Jurkat, Clone E6-1 (cell line): ENCODE measurements at regions not wholly inside any gene's neighbourhood (a gene's known extent, or its start where the extent isn't known, plus 50 kb on each side); places are given as distances from the start of the nearest gene placed in this dataset.
"Not testable (repeated sequence)": the region's sequence is repeated elsewhere in the genome, so short reads cannot be mapped to it uniquely, and the experiment has no call there.

ENCODE experiments used
- DNase-seq: peaks from one replicate; pipeline ENCODE4 v3.0.0-alpha.2; 2011; ENCODE audit warnings: low read depth, low spot score
- H3K4me3 ChIP-seq: 2 replicates; pipeline ENCODE4 v1.5.1; 2011; ENCODE audit warnings: mild to moderate bottlenecking, low read length, control low read depth, moderate library complexity

DNA sequence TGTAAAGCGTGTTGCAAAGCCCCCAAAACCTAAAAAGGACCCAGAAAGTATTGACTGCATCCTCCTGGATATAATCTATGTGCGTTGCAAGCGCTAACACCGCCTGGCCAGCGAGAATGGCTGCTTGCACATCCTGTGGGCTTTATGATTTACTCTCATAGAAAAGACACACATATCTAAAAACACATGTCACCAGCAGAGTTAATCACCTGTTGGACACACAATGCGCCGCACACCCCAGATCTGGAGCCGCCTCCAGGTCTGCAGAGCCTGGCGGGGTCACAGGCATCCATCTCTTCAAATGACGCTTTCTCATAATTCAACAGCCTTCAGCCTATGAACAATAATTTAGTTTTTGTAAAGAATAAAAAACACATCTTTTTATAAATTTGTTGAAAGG lies 186.5 kb downstream of the RTP5 start:
- DNase-seq: no peak
- H3K4me3 ChIP-seq: no peak overlapping the region

DNA sequence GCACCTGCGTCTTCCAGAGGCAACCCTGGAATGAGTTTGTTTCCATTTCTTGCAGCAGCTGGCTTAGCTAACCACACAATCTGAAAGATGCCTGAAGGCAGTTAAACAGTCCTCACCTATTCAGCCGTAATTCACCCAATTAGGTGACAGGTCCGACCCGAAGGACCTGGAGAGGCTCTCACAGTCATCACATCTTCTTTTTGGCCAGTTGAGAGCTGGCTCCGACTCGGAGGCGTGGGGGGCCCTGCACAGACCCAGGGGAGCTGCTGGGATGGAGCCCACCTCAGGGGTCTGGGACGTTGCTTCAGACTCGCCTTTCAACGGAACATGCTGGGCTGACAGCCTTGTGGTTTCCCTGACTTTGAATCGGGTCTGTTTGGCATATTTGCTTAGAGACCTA lies 187.3 kb downstream of the RTP5 start:
- no peak overlapping the region for H3K4me3 ChIP-seq
- DNase-seq: no peak

DNA sequence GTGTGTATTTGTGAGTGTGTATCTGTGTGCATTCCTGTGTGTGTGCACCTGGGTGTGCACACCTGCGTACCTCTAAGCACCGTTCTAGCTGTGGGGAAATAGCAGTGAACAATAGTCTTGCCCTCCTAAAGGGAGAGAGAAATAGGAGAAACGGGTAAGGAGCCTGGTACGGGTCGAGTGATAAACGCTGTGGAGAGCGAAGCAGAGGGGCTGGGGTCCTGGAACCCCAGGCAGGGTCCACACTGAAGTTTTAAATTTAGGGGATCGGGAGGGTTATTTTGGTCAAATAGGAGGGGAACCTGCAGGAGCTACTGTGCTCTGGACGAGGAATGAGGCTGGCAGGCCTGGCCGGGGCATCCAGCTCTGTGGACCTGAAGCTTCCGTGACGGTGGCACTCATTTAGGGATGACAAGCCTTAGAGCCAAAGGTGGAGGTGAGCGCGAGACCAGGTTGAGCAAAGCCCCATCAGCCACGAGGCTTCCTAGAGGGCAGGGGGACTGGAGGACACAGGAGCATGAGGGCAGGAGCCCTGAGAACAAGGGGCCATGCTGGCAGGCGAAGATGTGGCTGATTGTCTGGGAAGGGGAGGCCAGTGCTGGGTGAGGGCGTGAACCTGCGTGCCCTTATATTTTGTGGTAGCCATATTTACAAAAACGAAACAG lies 188.0 kb downstream of the RTP5 start:
- no peak overlapping the region for H3K4me3 ChIP-seq
- DNase-seq: no peak

DNA sequence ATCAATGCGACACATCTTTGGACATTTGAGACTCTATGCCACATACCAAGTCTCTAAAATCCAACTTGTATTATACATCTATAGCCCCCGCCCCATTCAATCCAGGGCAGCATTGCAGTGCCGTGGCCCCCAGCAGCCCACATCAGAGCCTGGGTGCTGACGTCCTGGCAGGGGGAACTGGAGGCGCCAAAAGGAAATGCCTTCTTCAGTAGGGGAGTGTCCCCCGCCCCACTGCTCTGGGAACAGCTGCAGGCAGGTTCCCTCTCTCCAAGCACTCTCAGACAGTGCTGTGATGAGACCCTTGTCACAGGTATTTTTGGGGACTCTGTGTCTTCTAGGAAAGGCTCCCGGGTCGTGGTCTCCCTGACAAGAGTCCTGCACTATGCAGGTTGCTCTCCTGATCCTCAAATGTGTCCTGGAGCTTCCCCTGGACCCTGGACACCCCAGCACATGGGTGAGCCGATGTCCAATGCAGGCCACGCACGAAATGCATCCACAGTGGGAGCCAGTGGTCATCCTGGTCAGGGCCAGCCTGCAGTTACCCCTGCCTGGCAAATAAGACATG lies 188.7 kb downstream of the RTP5 start:
- DNase-seq: no peak
- no peak overlapping the region for H3K4me3 ChIP-seq

DNA sequence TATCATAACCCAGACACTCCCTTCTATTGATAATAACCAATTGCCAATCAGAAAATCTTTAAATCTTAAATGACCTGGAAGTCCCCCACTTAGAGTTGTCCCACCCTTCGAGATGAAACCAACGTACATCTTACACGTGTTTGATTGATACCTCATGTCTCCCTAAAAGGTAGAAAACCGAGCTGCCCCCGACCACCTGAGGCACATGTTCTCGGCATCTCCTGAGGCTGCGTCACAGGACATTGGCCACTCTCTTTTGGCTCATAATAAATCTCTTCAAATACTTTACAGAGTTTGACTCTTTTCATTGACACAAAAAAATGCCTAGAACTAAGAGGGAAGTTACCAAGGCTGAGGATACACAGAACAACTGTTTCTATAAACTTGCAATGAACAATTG lies 190.0 kb downstream of the RTP5 start:
- no peak overlapping the region for H3K4me3 ChIP-seq
- no peak for DNase-seq

DNA sequence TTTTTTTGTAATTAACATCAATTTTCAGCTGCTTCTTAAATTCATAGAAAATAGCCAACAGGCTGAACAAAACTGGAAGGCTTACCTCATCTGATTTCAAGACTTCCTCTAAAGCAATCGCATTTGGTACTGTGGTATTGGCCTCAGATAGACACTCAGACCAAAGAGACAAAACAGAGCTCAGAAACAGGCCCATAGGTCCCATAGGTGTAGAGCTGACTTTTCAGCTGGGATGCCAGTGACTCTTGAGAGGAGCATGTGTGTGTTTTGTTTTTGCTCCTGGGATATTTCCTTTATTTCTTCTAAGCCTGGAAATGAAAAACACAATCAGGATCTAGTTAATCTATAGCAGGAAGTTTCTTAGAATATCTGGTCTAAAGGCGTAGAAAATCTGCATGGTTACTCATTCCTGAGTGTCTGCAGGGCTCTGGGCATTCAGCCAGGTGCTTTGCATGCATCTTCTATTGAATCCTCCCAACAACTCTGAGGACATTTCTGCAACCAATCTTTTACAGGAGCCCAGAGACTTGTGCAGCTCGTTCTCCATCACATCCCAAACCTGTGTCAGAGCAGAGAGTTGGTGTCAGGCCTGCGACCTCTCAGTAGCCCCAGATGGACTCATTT lies 190.8 kb downstream of the RTP5 start:
- H3K4me3 ChIP-seq: no peak overlapping the region
- no peak for DNase-seq

DNA sequence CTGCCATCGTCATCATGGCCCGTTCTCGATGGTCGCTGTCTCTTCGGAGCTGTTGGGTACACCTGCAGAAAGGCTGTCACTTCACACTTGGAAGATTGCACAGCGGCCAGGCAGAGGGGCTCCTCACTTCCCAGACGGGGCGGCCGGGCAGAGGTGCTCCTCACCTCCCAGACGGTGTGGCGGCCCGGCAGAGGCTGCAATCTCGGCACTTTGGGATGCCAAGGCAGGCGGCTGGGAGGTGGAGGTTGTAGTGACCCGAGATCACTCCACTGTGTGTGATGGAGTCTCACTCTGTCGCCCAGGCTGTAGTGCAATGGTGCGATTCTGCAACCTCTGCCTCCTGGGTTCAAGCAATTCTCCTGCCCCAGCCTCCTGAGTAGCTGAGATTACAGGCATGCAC lies 192.4 kb downstream of the RTP5 start:
- DNase-seq, H3K4me3 ChIP-seq: not testable (repeated sequence)

DNA sequence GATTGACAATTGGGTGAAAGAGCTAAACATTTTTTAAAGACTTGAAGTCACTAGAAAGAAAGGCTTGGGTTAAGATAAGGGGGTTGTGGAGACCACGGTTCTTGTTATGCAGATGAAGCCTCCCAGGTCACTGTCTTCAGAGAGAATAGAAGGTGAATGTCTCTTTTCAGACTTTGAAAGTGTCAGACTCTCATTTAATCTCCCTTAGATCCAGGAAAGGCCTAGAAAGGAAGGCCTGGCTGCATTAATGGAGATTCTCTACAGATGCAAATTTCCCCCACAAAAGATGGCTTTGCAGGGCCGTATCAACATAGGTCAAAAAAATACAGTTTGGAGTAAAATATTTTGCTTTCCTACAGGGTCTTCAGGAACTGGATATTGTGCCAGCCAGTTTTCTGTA lies 193.9 kb downstream of the RTP5 start:
- no peak overlapping the region for H3K4me3 ChIP-seq
- DNase-seq: no peak

DNA sequence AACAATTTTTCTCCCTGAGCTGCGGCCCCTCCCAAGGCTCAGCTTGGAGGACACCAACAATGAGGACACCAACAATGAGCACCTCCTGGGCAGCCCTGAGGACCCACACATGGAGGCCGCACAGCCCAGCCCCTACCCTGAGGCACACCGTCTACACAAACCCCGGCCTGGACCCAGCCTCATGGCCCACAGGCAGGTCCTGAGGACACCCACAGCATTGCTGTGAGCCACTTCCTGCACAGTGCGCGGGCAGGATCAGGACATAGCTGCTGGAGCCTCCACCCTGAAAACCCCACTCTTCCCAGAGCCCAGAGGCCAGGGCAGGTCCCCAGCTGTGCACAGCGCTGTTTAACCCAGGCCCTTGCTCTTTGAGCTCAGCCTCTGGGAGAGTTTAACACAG lies 194.3 kb downstream of the RTP5 start:
- no peak overlapping the region for H3K4me3 ChIP-seq
- DNase-seq: no peak

DNA sequence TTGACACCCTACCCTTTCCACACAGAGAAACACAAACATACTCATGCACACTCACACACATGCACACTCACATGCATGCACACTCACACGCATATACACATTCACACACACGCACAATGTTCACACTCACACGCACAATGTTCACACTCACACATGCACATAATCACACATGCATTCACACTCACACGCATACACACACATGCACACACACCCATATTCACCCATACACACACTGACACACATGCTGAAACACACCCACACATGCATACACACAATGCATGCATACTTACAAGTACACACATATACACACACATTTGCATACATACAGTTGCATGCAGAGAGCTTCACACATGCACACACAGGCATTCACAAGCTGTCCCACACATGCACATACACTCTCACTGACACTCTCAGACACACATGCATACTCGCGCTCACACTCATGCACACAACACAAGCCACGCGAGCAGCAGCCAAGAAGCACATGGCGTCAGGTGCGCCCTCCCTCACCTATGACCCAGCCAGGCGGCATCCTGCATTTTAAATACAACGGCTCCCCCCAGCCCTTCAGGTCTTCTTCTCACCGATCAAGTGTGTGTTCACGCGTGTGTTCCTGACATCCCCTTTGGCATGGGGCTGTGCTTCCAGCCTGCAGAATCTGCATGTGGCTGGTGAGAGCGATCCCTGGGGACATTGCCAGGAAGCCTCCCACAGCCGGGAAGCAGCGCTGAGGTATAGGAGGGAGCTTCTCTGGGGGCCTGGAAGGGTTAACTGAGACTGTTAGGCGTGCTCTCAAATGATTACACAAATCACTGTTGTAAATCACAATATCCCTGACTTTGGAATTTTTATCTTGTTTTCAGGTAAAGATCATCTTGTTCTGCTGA lies 195.1 kb downstream of the RTP5 start:
- DNase-seq: no peak
- no peak overlapping the region for H3K4me3 ChIP-seq

DNA sequence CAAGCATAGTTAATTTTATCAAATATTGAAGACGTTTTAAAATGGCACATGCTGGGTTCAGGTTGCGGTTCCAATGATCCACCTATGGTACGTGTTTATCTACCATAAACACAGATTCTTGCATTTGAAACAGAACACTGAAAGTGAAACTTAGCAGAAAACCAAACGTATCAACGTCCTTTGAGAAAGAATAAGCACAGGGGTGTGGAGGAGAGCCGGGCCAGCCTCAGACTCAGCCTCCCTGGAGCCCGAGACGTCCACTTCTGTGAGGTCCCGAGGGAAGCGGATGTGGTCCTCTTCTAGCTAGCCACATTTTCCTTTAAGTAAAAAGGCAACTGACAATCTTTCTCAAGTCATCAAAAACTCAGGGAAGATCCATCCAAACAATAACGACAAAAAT lies 195.9 kb downstream of the RTP5 start:
- no peak overlapping the region for H3K4me3 ChIP-seq
- DNase-seq: no peak

DNA sequence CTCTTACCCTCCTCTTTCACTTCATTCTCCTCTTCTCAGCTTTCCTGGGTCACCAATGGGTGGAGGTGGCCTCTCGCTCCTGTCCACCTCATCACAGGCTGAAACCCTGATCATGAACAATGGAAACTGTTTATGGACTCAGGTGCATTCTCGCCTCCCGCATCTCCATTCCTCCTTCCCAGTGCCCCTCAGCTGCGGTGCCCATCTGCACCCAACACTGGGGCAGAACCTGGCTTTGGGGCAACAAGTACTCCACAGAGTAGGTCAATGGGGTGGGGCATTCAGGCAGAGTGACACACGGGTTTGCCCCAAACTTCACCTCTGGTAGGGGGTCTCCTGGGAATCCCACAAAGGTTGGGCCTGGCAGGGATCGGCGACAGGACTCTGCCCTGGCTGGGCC lies 199.5 kb downstream of the RTP5 start:
- no peak for DNase-seq
- H3K4me3 ChIP-seq: no peak overlapping the region

DNA sequence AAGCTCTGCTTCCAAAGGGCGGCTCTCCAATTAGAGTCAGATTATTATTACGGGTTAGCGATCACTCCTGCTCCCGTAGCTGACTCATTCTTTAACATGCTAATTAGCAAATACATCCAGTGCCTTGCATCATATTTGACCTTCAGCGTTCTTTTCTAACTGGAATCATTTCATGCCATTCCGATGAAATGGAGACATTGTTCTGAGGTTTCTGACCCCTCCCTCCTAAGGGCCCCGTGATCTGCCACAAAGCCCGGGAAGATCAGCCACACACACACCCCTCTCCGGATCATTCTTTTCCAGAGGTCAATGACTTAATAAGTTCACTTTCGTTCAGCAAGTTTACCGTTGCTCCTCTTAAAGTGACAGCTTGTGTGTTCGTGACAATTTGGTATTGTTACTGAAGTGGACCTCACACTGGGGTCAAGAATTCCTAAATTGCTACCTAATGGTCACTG lies 200.4 kb downstream of the RTP5 start:
- DNase-seq: not testable (repeated sequence)

DNA sequence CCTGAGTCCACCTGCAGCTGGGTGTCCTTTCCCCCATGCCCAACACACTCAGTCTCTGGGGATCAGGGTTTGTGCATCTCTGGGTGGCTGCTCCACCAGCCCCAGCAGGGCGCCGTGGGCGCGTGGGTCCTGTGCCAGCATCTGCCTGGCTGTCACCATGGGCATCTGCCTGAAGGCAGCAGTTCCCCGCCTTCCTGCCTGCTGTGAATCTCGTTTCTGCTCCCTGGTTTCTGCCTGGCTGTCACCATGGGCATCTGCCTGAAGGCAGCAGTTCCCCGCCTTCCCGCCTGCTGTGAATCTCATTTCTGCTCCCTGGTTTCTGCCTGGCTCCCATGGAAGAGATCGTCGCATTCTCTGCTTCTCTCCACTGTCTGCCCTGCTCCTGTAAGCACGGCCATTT lies 201.2 kb downstream of the RTP5 start:
- DNase-seq: not testable (repeated sequence)

More for the DNA sequence above, 200.4 kb downstream of the RTP5 start:
- not testable (repeated sequence) for H3K4me3 ChIP-seq

DNA sequence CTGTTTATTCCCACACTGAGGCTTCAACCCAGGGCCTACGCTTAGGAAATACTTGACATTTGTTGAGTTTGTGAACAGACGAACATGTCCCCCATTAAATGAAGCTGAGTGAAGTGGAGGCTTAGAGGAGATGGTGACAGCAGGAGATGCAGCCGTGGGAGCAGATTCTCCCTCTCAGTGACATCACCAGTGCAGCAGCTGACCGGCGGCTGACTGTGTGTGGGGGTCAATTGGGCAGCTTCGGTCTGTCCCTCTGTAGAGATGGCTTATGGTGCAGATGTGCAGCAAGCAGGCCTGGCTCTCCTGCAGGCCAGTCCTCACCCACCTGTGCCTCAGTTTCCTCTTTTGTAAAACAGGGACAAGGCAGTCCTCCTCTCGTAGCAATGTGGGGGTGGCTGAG lies 201.8 kb downstream of the RTP5 start:
- H3K4me3 ChIP-seq: not testable (repeated sequence)

More for the DNA sequence above, 201.2 kb downstream of the RTP5 start:
- H3K4me3 ChIP-seq: not testable (repeated sequence)

DNA sequence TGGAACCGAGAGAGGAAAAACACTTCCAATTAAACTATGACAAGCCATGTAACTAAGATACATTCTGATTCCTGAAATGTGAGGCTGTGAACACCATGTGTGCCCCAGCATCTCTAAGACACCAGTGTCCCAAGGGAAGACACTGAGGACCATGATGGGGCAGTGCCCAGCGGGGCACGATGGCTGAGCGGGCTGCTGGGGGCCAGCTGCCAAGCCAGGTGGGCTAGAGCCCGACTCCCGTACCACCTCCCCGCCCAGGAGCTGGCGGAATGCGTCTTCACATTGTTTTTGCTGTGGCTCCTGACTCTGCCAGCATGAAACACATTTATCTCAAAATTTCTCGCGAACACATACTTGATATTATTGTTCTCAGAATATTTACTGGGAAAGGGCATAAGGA lies 202.4 kb downstream of the RTP5 start:
- DNase-seq, H3K4me3 ChIP-seq: not testable (repeated sequence)

More for the DNA sequence above, 201.8 kb downstream of the RTP5 start:
- not testable (repeated sequence) for DNase-seq

DNA sequence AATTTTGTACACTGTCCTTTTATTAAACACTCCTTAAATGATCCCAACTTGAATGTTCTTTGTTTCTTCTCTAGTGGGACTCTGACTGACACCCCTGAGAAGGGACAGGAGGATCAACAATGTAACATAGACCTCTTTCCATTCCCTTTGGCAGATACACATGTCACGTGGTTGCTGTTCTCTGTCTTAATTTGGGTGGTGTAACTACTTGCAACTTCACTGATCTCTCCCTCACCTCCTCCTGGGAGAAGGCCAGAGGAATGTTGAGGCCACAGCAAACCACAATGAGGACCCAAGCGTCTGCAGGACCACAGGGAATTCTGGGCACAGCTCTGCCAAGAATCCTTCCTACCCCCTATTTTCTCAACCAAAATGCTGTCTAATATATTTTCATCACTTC lies 205.6 kb downstream of the RTP5 start:
- no peak overlapping the region for H3K4me3 ChIP-seq
- DNase-seq: no peak

DNA sequence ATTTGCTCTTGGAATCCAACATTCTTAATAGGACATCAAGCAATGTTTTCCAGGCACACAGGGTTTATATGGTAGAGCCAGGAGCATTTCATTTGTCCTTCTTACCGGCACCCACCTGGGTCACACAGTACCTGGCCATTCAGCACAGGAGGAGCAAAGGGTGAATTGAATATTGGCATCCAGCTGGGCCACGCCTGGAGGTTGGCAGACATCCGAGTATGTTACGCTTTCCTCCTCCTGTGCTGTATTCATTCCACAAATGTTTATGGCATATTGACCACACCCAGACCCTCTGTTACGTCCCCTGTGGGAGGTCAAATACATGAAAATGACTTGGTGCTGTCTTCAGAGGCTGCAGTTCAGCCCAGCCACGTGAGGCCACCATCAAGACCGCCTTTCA lies 206.2 kb downstream of the RTP5 start:
- DNase-seq: no peak
- no peak overlapping the region for H3K4me3 ChIP-seq

DNA sequence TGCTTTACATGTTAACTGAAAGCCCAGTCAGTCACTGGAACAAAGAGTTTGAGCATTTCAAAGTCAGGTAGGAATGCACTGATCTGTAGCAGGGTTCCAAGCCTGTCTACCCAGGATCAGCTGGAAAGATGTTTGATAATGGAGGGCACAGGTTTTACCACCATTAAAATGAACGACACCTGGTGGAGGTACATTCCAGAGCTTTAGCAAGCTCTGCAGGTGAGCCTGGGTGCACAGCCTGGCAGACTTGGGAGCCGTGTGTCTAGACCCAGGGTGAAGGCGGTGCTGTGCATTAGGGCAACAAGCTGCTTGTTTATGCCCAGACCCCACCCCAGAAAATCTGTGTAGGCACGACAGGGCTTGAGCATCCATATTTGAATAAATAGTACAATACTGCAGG lies 206.7 kb downstream of the RTP5 start:
- DNase-seq, H3K4me3 ChIP-seq: not testable (repeated sequence)

DNA sequence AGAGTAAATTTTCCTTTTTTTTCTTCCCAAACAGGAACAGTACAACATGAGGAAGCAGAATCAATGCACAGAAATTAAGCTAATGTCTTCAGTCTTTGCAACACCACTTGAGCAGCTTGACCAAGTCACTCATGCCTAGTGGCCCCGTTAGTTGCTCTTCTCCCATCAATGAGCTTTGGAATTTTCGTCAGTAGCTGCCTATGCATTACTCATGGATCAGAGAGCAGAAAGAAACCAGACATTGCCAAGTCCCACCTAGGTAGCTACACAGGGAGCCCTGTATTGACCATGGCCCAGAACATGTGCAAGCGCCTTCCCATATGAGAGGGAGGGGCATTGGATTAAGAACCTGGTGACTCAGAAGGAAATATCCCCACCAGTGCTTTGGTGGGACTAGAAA lies 208.9 kb downstream of the RTP5 start:
- not testable (repeated sequence) for DNase-seq, H3K4me3 ChIP-seq
